K562 (cell line): ENCODE measurements at regions not wholly inside any gene's neighbourhood (a gene's known extent, or its start where the extent isn't known, plus 50 kb on each side); places are given as distances from the start of the nearest gene placed in this dataset.

Experiments
- C11orf30 ChIP-seq: fragments of 450-650 bp; IDR thresholded peaks from 2 replicates; pipeline ENCODE4 v1.6.1; 2016; ENCODE audit warnings: low read depth, mild to moderate bottlenecking
- HLTF ChIP-seq: fragments of 450-650 bp; IDR thresholded peaks from 2 replicates; pipeline ENCODE4 v1.6.1; 2016
- ILK ChIP-seq: fragments of 450-650 bp; IDR thresholded peaks from 2 replicates; pipeline ENCODE4 v1.6.1; 2016; ENCODE audit warnings: missing genetic modification characterization, low read depth, mild to moderate bottlenecking, missing compliant biosample characterization, moderate library complexity, borderline replicate concordance
- NEUROD1 ChIP-seq: fragments of 150-350 bp; IDR thresholded peaks from 2 replicates; pipeline ENCODE4 v1.6.1; 2014; ENCODE audit warnings: borderline replicate concordance, low read length, low read depth; ENCODE audit not compliant: partially characterized antibody
- TCF7 ChIP-seq: sonication (generic); IDR thresholded peaks from 2 replicates; pipeline ENCODE4 v1.6.1; 2016; ENCODE audit warnings: antibody characterized with exemption, borderline replicate concordance
- ZNF12 ChIP-seq: sonication (generic); formaldehyde crosslinking; IDR thresholded peaks from 2 replicates; pipeline ENCODE4 v1.4.0; 2020; ENCODE audit warnings: mild to moderate bottlenecking, missing genetic modification reagents
- ZNF253 ChIP-seq: fragments of 250-450 bp; sonication (Bioruptor Pico); conservative IDR thresholded peaks from 2 replicates; pipeline ENCODE4 v1.6.1; 2021; ENCODE audit warnings: mild to moderate bottlenecking
- ZNF583 ChIP-seq: fragments of 250-450 bp; sonication (Bioruptor Pico); IDR thresholded peaks from 2 replicates; pipeline ENCODE4 v1.4.0; 2020
- ZNF780A ChIP-seq: fragments of 250-450 bp; sonication (Bioruptor Pico); IDR thresholded peaks from 2 replicates; pipeline ENCODE4 v1.5.0; 2021; ENCODE audit warnings: mild to moderate bottlenecking
- TF ChIP-seq, protein P1 (sequence below): fragments of 450-650 bp; IDR thresholded peaks from 2 replicates; pipeline ENCODE4 v1.6.1; 2018; ENCODE audit warnings: mild to moderate bottlenecking, low read depth; ENCODE audit not compliant: partially characterized antibody
- TF ChIP-seq, protein P2 (sequence below): IDR thresholded peaks from 2 replicates; pipeline ENCODE4 v1.6.1; 2014; ENCODE audit warnings: antibody characterized with exemption
- TF ChIP-seq, protein P3 (sequence below): fragments of 450-650 bp; IDR thresholded peaks from 2 replicates; pipeline ENCODE4 v1.6.1; 2016; ENCODE audit warnings: low read depth

DNA sequence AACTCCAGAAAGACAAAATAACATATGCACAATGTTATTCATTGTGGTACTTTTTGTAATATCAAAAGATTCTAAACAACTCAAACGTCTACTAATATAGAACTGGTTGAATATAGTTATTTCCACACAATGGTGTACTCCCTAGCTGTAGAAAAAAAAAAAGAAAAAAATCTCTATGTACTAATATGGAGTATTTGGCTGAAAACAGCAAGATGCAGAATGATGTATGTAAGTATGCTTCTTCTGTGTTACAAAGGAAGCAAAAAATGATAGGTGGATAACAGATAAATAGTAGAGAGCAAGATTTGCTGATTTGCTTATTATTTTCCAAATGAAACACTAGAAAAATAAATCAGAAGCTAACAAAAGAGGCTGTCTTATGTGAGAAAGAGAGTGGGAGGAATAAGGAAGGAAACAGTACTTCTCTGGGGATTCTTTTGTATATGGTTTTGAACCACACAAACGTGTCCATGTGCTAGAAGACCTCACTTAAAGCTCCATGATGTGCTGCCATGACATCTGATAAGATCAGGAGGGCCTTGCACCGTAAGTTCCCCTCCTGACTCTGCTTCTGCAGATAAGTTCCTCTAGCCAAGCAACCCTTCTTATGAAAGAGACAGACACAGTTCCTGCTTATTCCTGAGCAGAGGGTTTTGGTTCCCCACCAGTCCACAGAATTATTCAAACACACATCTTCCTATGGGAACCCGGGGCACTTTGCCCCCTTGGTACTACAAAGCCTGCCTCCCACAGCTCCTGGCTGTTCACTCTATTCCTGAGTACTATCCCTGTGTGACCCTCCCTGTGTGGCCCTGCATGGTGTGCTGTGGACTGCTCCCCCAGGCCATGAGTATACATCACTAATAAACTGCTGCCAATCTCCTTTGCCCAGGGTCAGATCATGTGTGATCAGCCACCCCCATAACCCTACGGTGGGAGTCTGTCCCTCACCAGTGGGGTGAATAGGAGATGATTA is 159.1 kb downstream of the CCDC71L start (continued):
- TF ChIP-seq, protein P1, sequence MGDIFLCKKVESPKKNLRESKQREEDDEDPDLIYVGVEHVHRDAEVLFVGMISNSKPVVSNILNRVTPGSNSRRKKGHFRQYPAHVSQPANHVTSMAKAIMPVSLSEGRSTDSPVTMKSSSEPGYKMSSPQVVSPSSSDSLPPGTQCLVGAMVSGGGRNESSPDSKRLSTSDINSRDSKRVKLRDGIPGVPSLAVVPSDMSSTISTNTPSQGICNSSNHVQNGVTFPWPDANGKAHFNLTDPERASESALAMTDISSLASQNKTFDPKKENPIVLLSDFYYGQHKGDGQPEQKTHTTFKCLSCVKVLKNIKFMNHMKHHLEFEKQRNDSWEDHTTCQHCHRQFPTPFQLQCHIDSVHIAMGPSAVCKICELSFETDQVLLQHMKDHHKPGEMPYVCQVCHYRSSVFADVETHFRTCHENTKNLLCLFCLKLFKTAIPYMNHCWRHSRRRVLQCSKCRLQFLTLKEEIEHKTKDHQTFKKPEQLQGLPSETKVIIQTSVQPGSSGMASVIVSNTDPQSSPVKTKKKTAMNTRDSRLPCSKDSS, result no peak
- TF ChIP-seq ZNF253 (CRISPR knock-in tag) (no peak), ZNF780A (no peak), C11orf30 (peak; percentile 93), ZNF12 (CRISPR knock-in tag) (no peak), HLTF (0 out of 2 replicates have a peak, but pooled peaks have one; percentile 48), ZNF583 (CRISPR knock-in tag) (peak; percentile 57; the same call in 1 of the 2 replicates), NEUROD1 (peak; percentile 68), ILK (tag) (0 out of 2 replicates have a peak, but pooled peaks have one; percentile 25), TCF7 (no peak)
- TF ChIP-seq, protein P2, sequence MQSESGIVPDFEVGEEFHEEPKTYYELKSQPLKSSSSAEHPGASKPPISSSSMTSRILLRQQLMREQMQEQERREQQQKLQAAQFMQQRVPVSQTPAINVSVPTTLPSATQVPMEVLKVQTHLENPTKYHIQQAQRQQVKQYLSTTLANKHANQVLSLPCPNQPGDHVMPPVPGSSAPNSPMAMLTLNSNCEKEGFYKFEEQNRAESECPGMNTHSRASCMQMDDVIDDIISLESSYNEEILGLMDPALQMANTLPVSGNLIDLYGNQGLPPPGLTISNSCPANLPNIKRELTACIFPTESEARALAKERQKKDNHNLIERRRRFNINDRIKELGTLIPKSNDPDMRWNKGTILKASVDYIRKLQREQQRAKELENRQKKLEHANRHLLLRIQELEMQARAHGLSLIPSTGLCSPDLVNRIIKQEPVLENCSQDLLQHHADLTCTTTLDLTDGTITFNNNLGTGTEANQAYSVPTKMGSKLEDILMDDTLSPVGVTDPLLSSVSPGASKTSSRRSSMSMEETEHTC, result no peak
- TF ChIP-seq, protein P3, sequence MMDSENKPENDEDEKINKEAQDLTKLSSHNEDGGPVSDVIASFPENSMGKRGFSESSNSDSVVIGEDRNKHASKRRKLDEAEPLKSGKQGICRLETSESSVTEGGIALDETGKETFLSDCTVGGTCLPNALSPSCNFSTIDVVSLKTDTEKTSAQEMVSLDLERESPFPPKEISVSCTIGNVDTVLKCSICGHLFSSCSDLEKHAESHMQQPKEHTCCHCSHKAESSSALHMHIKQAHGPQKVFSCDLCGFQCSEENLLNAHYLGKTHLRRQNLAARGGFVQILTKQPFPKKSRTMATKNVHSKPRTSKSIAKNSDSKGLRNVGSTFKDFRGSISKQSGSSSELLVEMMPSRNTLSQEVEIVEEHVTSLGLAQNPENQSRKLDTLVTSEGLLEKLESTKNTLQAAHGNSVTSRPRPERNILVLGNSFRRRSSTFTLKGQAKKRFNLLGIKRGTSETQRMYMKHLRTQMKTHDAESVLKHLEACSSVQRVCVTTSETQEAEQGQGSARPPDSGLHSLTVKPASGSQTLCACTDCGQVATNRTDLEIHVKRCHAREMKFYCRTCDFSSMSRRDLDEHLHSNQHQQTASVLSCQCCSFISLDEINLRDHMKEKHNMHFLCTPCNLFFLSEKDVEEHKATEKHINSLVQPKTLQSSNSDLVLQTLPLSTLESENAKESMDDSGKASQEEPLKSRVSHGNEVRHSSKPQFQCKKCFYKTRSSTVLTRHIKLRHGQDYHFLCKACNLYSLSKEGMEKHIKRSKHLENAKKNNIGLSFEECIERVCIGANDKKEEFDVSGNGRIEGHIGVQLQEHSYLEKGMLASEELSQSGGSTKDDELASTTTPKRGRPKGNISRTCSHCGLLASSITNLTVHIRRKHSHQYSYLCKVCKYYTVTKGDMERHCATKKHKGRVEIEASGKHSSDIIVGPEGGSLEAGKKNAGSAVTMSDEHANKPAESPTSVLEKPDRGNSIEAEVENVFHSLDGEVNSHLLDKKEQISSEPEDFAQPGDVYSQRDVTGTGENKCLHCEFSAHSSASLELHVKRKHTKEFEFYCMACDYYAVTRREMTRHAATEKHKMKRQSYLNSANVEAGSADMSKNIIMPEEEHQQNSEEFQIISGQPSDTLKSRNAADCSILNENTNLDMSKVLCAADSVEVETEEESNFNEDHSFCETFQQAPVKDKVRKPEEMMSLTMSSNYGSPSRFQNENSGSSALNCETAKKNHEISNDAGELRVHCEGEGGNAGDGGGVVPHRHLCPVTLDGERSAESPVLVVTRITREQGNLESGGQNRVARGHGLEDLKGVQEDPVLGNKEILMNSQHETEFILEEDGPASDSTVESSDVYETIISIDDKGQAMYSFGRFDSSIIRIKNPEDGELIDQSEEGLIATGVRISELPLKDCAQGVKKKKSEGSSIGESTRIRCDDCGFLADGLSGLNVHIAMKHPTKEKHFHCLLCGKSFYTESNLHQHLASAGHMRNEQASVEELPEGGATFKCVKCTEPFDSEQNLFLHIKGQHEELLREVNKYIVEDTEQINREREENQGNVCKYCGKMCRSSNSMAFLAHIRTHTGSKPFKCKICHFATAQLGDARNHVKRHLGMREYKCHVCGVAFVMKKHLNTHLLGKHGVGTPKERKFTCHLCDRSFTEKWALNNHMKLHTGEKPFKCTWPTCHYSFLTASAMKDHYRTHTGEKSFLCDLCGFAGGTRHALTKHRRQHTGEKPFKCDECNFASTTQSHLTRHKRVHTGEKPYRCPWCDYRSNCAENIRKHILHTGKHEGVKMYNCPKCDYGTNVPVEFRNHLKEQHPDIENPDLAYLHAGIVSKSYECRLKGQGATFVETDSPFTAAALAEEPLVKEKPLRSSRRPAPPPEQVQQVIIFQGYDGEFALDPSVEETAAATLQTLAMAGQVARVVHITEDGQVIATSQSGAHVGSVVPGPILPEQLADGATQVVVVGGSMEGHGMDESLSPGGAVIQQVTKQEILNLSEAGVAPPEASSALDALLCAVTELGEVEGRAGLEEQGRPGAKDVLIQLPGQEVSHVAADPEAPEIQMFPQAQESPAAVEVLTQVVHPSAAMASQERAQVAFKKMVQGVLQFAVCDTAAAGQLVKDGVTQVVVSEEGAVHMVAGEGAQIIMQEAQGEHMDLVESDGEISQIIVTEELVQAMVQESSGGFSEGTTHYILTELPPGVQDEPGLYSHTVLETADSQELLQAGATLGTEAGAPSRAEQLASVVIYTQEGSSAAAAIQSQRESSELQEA, result no peak
